Large intestine (tissue), 3 donors: ENCODE measurements at regions not wholly inside any gene's neighbourhood (a gene's known extent, or its start where the extent isn't known, plus 50 kb on each side); places are given as distances from the start of the nearest gene placed in this dataset.

Experiments
- DNase-seq, 2 donors: peaks; one replicate each; pipeline versions ENCODE4 v3.0.0 to v3.0.0-alpha.2; 2013
- H3K27ac ChIP-seq: one replicate; pipeline ENCODE4 v1.5.1; 2013; ENCODE audit warnings: low read length
- H3K27me3 ChIP-seq: 2 replicates; pipeline ENCODE4 v1.6.1; 2013; ENCODE audit warnings: low read length; ENCODE audit not compliant: control insufficient read depth, insufficient read depth
- H3K36me3 ChIP-seq: 2 replicates; pipeline ENCODE4 v1.6.1; 2013; ENCODE audit warnings: low read length; ENCODE audit not compliant: control insufficient read depth, insufficient read depth
- H3K4me1 ChIP-seq: one replicate; pipeline ENCODE4 v1.6.1; 2013; ENCODE audit warnings: low read length; ENCODE audit not compliant: control insufficient read depth, insufficient read depth
- H3K4me3 ChIP-seq: one replicate; pipeline ENCODE4 v1.5.1; 2013; ENCODE audit warnings: low read length
- H3K9me3 ChIP-seq: one replicate; pipeline ENCODE4 v1.6.1; 2013; ENCODE audit warnings: mild to moderate bottlenecking, low read depth, low read length, moderate library complexity; ENCODE audit not compliant: control insufficient read depth
- whole genome bisulfite sequencing: methylation state at CpG from one replicate; pipeline ENCODE4 v1.1.5; 2013; ENCODE audit warnings: low lambda C conversion rate; ENCODE audit not compliant: insufficient coverage; 5-methylcytosine and 5-hydroxymethylcytosine counted together

DNA sequence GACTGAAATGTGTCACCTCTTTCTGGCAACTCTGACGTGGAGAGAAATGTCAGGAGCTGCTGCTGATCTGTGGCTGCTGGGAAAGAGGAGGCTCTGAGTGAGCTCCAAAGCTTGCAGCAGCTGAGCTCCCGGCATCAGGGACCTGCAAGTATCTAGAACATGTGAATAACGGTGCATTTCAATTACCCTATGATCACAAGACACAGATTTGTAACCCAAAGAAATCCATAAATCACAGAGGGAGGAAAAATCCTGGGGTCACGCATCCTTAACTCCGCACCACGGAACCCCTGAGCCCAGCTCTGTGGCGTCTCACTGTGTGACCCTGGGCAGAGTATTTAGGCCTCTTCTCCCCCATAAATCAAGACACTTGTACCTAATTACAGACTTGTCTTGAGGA, 139.8 kb downstream of the IRX2 start:
- no peaks in the 10 kb centered on the region for H3K4me1 ChIP-seq
- no peak overlapping the region for H3K4me3 ChIP-seq
- no peaks in the 10 kb centered on the region for H3K27me3 ChIP-seq
- WGBS = no CpG with 5 or more reads among the region's 7 CpGs
- H3K36me3 ChIP-seq = no peaks in the 10 kb centered on the region
- H3K9me3 ChIP-seq = peaks cover 2% of the 10 kb centered on the region
- no peak for DNase-seq
- no peak overlapping the region for H3K27ac ChIP-seq

DNA sequence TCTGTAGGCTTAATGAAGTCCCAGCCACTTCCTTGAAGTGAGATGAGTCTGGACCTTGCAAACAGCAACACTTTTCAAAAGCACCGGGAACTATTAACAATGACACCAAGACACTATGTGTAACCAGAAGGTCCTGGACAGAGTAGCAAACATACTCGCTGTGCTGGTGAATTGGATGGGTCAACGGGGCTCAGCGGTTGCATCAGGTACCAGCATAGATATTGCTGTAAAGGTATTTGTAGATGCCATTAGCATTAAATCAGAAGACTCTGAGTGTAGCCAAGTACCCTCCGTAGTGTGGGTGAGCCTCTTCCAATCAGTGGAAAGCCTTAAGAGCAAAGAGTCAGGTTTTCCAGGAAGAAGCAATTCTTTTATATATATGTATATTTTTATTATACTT, 140.5 kb downstream of the IRX2 start:
- no peak overlapping the region for H3K27ac ChIP-seq
- no peak for DNase-seq
- H3K4me1 ChIP-seq = no peaks in the 10 kb centered on the region
- no peaks in the 10 kb centered on the region for H3K36me3 ChIP-seq
- WGBS = no CpG with 5 or more reads among the region's 5 CpGs
- H3K4me3 ChIP-seq = no peak overlapping the region
- H3K27me3 ChIP-seq = no peaks in the 10 kb centered on the region
- peaks cover 2% of the 10 kb centered on the region for H3K9me3 ChIP-seq

DNA sequence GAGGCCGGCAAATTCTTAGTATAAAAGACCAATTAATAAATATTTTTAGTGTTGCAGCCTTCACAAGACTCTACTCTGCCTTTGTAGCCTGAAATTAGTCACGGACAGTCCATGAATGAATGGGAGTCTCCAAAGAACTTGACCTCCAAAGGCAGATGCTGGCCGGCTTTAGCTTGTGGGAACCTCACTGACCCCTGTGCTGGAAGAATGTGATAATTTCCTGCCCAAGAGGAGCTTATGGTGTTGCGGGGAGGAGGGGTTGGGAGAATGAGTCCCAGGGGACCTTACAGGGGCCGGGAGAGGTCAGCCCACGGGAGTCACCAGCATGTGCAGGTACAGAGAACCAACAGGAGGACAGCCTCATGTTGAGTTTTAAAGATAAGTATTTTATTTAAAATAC, 143.1 kb downstream of the IRX2 start:
- H3K4me1 ChIP-seq = no peaks in the 10 kb centered on the region
- H3K27me3 ChIP-seq = no peaks in the 10 kb centered on the region
- no peak for DNase-seq
- no peaks in the 10 kb centered on the region for H3K9me3 ChIP-seq
- WGBS = no CpG with 5 or more reads among the region's 6 CpGs
- H3K4me3 ChIP-seq = no peak overlapping the region
- H3K27ac ChIP-seq = no peak overlapping the region
- H3K36me3 ChIP-seq = no peaks in the 10 kb centered on the region

DNA sequence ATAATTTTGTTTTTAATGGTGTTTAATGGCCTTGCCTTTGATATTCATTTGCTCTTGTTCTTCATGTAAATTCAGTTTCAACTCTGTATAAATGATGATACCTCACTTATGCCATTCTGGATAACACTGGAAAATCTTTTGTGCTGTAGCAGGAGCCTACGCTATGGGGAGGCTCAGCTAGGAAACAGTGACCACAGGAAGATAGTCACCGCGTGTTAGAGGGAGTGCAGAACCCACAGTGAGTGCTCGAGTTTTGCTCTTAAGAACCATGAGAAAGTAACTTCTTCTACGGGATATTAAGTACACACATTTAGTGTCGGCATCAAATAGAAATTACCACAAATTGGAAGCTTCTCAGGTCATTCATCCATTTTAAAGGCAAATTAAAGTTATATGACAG, 143.9 kb downstream of the IRX2 start:
- H3K4me3 ChIP-seq = no peak overlapping the region
- no peaks in the 10 kb centered on the region for H3K36me3 ChIP-seq
- H3K27ac ChIP-seq = no peak overlapping the region
- no peaks in the 10 kb centered on the region for H3K4me1 ChIP-seq
- H3K27me3 ChIP-seq = no peaks in the 10 kb centered on the region
- DNase-seq = no peak
- no peaks in the 10 kb centered on the region for H3K9me3 ChIP-seq
- 83% methylated on average over 1 of the region's 6 CpGs for WGBS

DNA sequence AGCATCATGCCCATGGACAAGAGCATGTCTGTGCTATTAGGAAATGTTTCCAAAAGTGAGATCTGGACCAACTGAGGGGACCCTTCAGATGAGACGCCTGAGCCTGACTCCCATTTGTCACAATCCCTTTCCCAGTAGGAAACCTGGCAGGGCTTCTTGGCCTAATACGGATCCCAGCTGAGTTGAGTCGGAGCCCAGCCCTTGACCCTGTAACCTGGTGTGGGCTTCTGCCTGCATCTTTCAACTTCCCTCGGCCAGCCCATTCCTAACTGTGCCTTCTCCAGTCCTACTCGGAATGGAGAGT, 148.3 kb downstream of the IRX2 start:
- H3K27ac ChIP-seq = no peak overlapping the region
- no peaks in the 10 kb centered on the region for H3K4me1 ChIP-seq
- H3K4me3 ChIP-seq = no peak overlapping the region
- no peaks in the 10 kb centered on the region for H3K9me3 ChIP-seq
- H3K27me3 ChIP-seq = no peaks in the 10 kb centered on the region
- no CpG with 5 or more reads among the region's 5 CpGs for WGBS
- DNase-seq = no peak
- no peaks in the 10 kb centered on the region for H3K36me3 ChIP-seq

DNA sequence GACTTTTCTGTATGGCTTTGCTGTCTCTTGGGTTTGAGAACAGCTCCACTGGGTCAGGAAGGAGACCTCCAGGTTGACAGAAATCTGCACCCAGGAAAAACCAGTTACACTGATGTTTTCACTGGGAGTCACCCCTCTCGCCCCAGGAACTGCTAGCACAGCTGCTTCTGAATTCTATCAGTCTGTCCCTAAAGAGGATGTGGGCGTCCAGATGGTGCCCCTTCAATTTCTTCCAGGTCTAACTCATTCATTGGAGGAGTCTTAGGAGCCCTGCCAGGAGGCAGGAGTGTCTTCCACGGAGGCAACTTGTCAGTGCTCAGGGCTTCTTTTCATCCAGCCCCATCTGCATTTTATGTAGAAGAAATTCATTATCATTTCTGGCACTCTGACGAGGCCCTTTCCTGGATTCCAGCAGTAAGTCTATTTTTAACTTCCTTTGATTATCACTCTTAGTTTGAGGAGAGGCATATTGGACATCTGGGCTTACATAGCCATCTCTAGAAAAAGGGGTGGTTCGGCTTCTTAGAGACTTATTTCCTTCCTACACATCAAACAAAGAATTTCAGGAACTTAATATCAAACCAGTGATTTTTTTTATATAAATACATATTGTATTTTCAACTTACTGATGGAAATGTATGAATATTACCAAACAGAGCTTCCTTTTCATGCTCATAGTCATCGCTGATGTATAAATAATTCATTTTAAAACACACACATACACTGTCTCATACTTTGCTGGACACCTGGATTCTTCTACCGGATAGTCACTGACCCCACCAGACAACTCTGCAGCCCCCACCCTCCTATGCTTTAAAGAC, 148.8 kb downstream of the IRX2 start:
- no peaks in the 10 kb centered on the region for H3K27me3 ChIP-seq
- no peak for DNase-seq
- no peaks in the 10 kb centered on the region for H3K4me1 ChIP-seq
- no peaks in the 10 kb centered on the region for H3K36me3 ChIP-seq
- H3K27ac ChIP-seq = no peak overlapping the region
- no peaks in the 10 kb centered on the region for H3K9me3 ChIP-seq
- WGBS = 58% methylated on average over 2 of the region's 7 CpGs
- H3K4me3 ChIP-seq = no peak overlapping the region

DNA sequence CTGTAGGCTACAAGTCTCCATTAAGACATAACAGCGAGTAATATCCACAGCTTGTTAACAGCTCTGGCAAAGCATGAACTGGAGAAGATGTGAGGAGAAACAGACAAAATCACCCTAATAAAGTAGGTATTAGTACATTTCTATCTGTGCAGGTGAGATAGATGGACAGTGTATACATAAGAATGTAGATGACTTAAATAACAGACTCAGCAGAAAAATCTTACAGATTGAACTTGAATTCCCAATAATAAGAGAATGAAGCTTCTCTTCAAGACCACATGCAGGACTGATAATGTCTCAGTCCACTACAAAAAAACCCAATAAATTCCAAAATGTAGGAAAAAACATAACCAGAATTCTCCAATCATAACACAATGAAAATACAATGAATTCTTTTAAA, 153.0 kb downstream of the IRX2 start:
- Histone ChIP-seq H3K9me3 (no peaks in the 10 kb centered on the region), H3K4me1 (no peaks in the 10 kb centered on the region), H3K27me3 (no peaks in the 10 kb centered on the region), H3K36me3 (no peaks in the 10 kb centered on the region), H3K4me3 (no peak overlapping the region), H3K27ac (no peak overlapping the region)
- no peak for DNase-seq
- no CpG with 5 or more reads among the region's 1 CpG for whole genome bisulfite sequencing

DNA sequence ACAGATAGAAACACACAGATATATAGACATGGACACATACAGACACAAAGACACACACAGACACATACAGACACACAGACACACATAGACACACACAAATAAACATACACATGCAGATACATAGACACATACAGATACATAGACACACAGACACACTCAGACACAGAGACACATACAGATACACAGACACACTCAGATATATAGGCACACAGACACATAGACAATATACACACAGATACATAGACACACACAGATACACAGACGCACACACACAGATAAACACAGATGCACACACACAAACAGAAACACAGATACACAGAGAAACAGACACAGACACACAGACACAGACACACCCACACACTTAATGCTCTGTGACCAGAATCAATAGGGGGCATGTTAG, 156.8 kb downstream of the IRX2 start:
- no peaks in the 10 kb centered on the region for H3K27me3 ChIP-seq
- no peaks in the 10 kb centered on the region for H3K9me3 ChIP-seq
- DNase-seq = no peak
- H3K36me3 ChIP-seq = no peaks in the 10 kb centered on the region
- WGBS = no CpG with 5 or more reads among the region's 1 CpG
- H3K27ac ChIP-seq = no peak overlapping the region
- H3K4me3 ChIP-seq = no peak overlapping the region
- H3K4me1 ChIP-seq = no peaks in the 10 kb centered on the region

DNA sequence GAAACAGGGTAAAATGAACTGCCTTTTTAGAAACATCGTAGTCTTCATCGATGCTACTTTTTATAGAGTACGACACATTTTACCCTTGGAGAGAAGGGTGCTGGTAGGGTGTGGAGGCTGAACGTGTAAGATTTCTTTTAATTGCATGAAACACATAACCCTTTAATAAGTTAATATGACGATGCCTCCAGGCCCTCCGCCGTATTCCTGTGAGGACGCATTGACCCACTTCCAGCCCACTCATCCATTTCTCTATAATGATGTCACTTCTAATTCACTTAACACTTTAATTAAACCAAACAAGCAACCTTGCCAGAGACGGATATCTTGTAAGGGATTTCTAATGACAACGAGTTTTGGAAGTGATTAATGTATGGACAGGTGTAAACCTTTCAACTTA, 158.7 kb downstream of the IRX2 start:
- Histone ChIP-seq H3K9me3 (no peaks in the 10 kb centered on the region), H3K36me3 (no peaks in the 10 kb centered on the region), H3K4me3 (no peak overlapping the region), H3K4me1 (no peaks in the 10 kb centered on the region), H3K27ac (no peak overlapping the region), H3K27me3 (no peaks in the 10 kb centered on the region)
- DNase-seq = no peak
- WGBS = 83% methylated on average over 9 of the region's 10 CpGs

DNA sequence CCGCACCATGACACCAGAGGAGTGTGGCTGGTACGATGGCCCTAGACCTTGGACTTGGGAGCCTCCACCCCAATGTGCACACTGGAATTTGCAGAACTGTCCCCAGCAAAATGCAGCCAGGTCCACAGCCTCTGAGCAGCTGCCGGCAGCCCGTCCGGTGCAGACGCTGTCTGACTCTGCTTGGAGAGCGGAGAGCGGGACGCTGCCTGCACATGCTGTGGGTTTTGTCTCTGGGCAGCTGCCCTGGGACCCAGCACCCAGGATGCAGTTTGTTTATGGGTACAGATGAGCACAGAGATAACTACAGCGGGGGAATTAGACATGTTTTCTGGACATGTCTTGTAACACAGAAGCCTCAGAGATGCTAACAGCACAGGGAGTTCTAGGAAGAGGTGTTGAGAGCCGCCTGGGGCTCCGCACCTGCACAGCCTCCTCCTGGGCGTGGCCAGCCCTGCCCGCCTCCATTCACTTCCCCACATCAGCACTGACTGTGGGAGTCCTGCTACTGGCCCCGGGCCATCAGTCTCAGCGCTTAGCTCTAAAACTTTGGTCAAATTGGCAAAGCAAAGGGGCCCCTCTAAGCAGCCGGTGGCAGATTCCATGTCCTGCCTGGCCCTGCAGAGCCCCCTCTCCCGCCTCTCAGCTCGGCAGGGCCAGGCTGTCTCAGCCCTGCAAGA, 159.6 kb downstream of the IRX2 start:
- Histone ChIP-seq H3K9me3 (no peaks in the 10 kb centered on the region), H3K4me3 (no peak overlapping the region), H3K36me3 (no peaks in the 10 kb centered on the region), H3K27ac (no peak overlapping the region), H3K27me3 (no peaks in the 10 kb centered on the region), H3K4me1 (no peaks in the 10 kb centered on the region)
- no peak for DNase-seq
- WGBS = no CpG with 5 or more reads among the region's 19 CpGs
